ENCODE measurements at regions not wholly inside any gene's neighbourhood (a gene's known extent, or its start where the extent isn't known, plus 50 kb on each side); places are given as distances from the start of the nearest gene placed in this dataset.

- DNase-seq (ENCODE audit: low read depth in 3 of 3) = no peak
These were observed 88.6 kb upstream of the E2F3 start for GRCh38 chr6:20313051-20313450.

GRCh38 chr6:20313960-20314530 lies 87.6 kb upstream of the E2F3 start:
- no peak for DNase-seq (ENCODE audit: low read depth in 3 of 3)

- DNase-seq (ENCODE audit: low read depth in 3 of 3) = no peak
These were observed 86.5 kb upstream of the E2F3 start for GRCh38 chr6:20314866-20315845.

- no peak for DNase-seq (ENCODE audit: low read depth in 3 of 3)
These were observed 84.2 kb upstream of the E2F3 start for GRCh38 chr6:20317430-20317829.

GRCh38 chr6:20318851-20319387 lies 82.8 kb upstream of the E2F3 start:
- DNase-seq (ENCODE audit: low read depth in 3 of 3) = no peak

- peak; percentile 37 to 68 (median 38) for DNase-seq (ENCODE audit: low read depth in 3 of 3)
These were observed 81.9 kb upstream of the E2F3 start for GRCh38 chr6:20319520-20320357.

GRCh38 chr6:20325641-20326421 lies 75.8 kb upstream of the E2F3 start:
- DNase-seq (ENCODE audit: low read depth in 3 of 3) = no peak

GRCh38 chr6:20326422-20326728 lies 75.3 kb upstream of the E2F3 start:
- no peak for DNase-seq (ENCODE audit: low read depth in 3 of 3)

- DNase-seq (ENCODE audit: low read depth in 3 of 3) = no peak
These were observed 74.5 kb upstream of the E2F3 start for GRCh38 chr6:20327141-20327540.

- no peak for DNase-seq (ENCODE audit: low read depth in 3 of 3)
These were observed 73.3 kb upstream of the E2F3 start for GRCh38 chr6:20328266-20328923.

GRCh38 chr6:20328924-20329300 lies 72.8 kb upstream of the E2F3 start:
- no peak for DNase-seq (ENCODE audit: low read depth in 3 of 3)

GRCh38 chr6:20331042-20331441 lies 70.6 kb upstream of the E2F3 start:
- DNase-seq (ENCODE audit: low read depth in 3 of 3) = no peak

- DNase-seq (ENCODE audit: low read depth in 3 of 3) = no peak
These were observed 70.1 kb upstream of the E2F3 start for GRCh38 chr6:20331625-20332024.

GRCh38 chr6:20332441-20333006 lies 69.2 kb upstream of the E2F3 start:
- no peak for DNase-seq (ENCODE audit: low read depth in 3 of 3)

GRCh38 chr6:20333721-20334269 lies 67.9 kb upstream of the E2F3 start:
- DNase-seq (ENCODE audit: low read depth in 3 of 3) = no peak

GRCh38 chr6:20334334-20334733 lies 67.3 kb upstream of the E2F3 start:
- DNase-seq (ENCODE audit: low read depth in 3 of 3) = no peak

GRCh38 chr6:20334962-20335361 lies 66.7 kb upstream of the E2F3 start:
- no peak for DNase-seq (ENCODE audit: low read depth in 3 of 3)

GRCh38 chr6:20335872-20336271 lies 65.8 kb upstream of the E2F3 start:
- DNase-seq (ENCODE audit: low read depth in 3 of 3) = no peak

- DNase-seq (ENCODE audit: low read depth in 3 of 3) = no peak
These were observed 63.5 kb upstream of the E2F3 start for GRCh38 chr6:20338156-20338555.
